Keratinocyte (primary cell): ENCODE measurements at regions not wholly inside any gene's neighbourhood (a gene's known extent, or its start where the extent isn't known, plus 50 kb on each side); places are given as distances from the start of the nearest gene placed in this dataset.

ENCODE experiments used
- CTCF ChIP-seq, 3 experiments: IDR thresholded peaks in 1 of 3; conservative IDR thresholded peaks in 1 of 3; optimal IDR thresholded peaks in 1 of 3; 2 replicates in 2 of 3; 3 replicates in 1 of 3; pipeline versions ENCODE3 to v1.5.1; 2011; ENCODE audit warnings: low read length in 3 of 3, mild to moderate bottlenecking in 3 of 3, moderate library complexity in 2 of 3, control low read depth in 1 of 3, inconsistent platforms in 1 of 3; ENCODE audit not compliant: insufficient read depth in 2 of 3; ENCODE audit errors: extremely low read depth in 1 of 3
- EZH2 ChIP-seq: IDR thresholded peaks from one replicate; pipeline ENCODE4 v1.6.1; 2012; ENCODE audit warnings: inconsistent platforms, mild to moderate bottlenecking, low read length, moderate library complexity

- TF ChIP-seq CTCF (optimal IDR thresholded peaks at IDR 0.05 in 1 of 3, IDR thresholded peaks at IDR 0.05 in 1 of 3, conservative IDR thresholded peaks at IDR 0.05 in 1 of 3; ENCODE audit: extremely low read depth in 1 of 3, insufficient read depth in 2 of 3, low read length in 3 of 3) (no peak), EZH2 (no peak)
Observed at GRCh38 chrX:8869812-8870211, 68.6 kb upstream of the FAM9A start.
